ENCODE measurements at regions not wholly inside any gene's neighbourhood (a gene's known extent, or its start where the extent isn't known, plus 50 kb on each side); places are given as distances from the start of the nearest gene placed in this dataset.

- intact Hi-C loops (cut with DNase I) = no loop called here
- Histone ChIP-seq H3K36me3 (no peaks in the 10 kb centered on the region), H3K27ac (replicated peaks in 1 of 4) (no peak overlapping the region), H3K27me3 (no peaks in the 10 kb centered on the region), H3K9me3 (peaks cover 0 to 31% (median 19%) of the 10 kb centered on the region in 4 donors), H3K4me3 (no peak overlapping the region), H3K4me1 (no peaks in the 10 kb centered on the region)
- DNase-seq (ENCODE audit: extremely low spot score) = no peak
- TF ChIP-seq POLR2AphosphoS5 (IDR thresholded peaks at IDR 0.05) = no peak
- no peak for TF ChIP-seq POLR2A (IDR thresholded peaks at IDR 0.05; ENCODE audit: low read depth)
- TF ChIP-seq CTCF (IDR thresholded peaks at IDR 0.05) = no peak
- WGBS = 71% methylated on average over 3 of the region's 3 CpGs
Measured at GRCh38 chr21:40997831-40998230, 150.9 kb upstream of the DSCAM start.

DNA sequence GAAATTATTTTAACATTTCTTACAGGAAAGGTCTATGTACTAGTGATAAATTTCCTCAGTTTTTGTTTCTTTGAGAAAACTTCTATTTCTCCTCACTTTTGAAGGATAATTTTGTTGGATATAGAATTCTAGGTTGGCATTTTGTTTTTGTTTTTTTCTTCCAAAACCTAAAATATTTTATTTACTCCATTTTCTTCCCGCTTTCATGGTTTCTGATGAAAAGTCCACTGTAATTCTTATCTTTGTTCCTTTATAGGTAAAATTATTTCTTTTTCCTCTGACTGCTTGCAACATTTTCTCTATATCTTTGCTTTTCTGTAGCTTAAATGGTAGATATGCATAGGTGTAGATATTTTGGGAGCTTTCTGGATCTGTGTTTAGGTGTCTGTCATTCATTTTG is 153.9 kb upstream of the DSCAM start:
- intact Hi-C loops (cut with DNase I) = no loop called here
- TF ChIP-seq POLR2A (IDR thresholded peaks at IDR 0.05; ENCODE audit: low read depth) (no peak), EP300 (IDR thresholded peaks at IDR 0.05) (no peak), POLR2AphosphoS5 (IDR thresholded peaks at IDR 0.05) (no peak), CTCF (IDR thresholded peaks at IDR 0.05) (no peak)
- Histone ChIP-seq H3K4me1 (no peaks in the 10 kb centered on the region), H3K4me3 (no peak overlapping the region), H3K9me3 (peaks cover 0 to 31% (median 19%) of the 10 kb centered on the region in 4 donors), H3K27me3 (no peaks in the 10 kb centered on the region), H3K36me3 (no peaks in the 10 kb centered on the region), H3K27ac (replicated peaks in 1 of 4) (no peak overlapping the region)
- WGBS = 91% methylated on average over 1 of the region's 1 CpG
- DNase-seq (ENCODE audit: extremely low spot score) = no peak

- Histone ChIP-seq H3K27me3 (peaks cover 0 to 26% (median 0%) of the 10 kb centered on the region in 4 donors), H3K4me1 (no peaks in the 10 kb centered on the region), H3K27ac (replicated peaks in 1 of 4) (no peak overlapping the region), H3K36me3 (no peaks in the 10 kb centered on the region), H3K4me3 (no peak overlapping the region), H3K9me3 (peaks cover 0 to 23% (median 1%) of the 10 kb centered on the region in 4 donors)
- intact Hi-C loops (cut with DNase I) = no loop called here
- TF ChIP-seq POLR2AphosphoS5 (IDR thresholded peaks at IDR 0.05) (no peak), CTCF (IDR thresholded peaks at IDR 0.05) (no peak), POLR2A (IDR thresholded peaks at IDR 0.05; ENCODE audit: low read depth) (no peak), EP300 (IDR thresholded peaks at IDR 0.05) (no peak)
- WGBS = 82% methylated on average over 6 of the region's 6 CpGs
- DNase-seq (ENCODE audit: extremely low spot score) = no peak
Measured at GRCh38 chr21:41006636-41007035, 159.7 kb upstream of the DSCAM start.

DNA sequence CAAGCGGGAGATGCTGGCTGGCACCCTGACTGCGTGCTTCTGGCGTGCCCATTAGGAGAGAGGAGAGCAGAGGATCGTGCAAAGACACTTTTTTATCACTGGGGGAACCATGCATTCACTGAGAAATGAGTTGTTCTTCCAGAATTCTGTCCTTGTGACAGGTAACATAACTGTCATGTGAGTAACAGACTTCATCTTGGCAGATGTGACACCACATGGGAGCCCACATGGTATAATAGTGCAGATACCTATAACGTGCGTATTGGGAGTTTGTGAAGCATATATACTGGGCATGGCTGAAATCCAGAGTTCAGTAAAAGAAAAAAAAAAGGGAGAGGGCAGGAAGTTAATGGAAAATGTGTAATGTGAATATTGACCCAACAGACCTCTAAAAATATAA is 159.6 kb upstream of the BACE2 start:
- Histone ChIP-seq H3K4me1 (no peaks in the 10 kb centered on the region), H3K27ac (replicated peaks in 1 of 4) (no peak overlapping the region), H3K9me3 (peaks cover 0 to 15% (median 0%) of the 10 kb centered on the region in 4 donors), H3K36me3 (no peaks in the 10 kb centered on the region), H3K27me3 (peaks cover 0 to 26% (median 0%) of the 10 kb centered on the region in 4 donors), H3K4me3 (no peak overlapping the region)
- no peak for DNase-seq (ENCODE audit: extremely low spot score)
- intact Hi-C loops (cut with DNase I) = no loop called here
- no peak for TF ChIP-seq CTCF (IDR thresholded peaks at IDR 0.05)
- no peak for TF ChIP-seq EP300 (IDR thresholded peaks at IDR 0.05)
- TF ChIP-seq POLR2AphosphoS5 (IDR thresholded peaks at IDR 0.05) = no peak
- no peak for TF ChIP-seq POLR2A (IDR thresholded peaks at IDR 0.05; ENCODE audit: low read depth)
- WGBS = 93% methylated on average over 6 of the region's 6 CpGs

- H3K9me3 ChIP-seq = peaks cover 0 to 15% (median 0%) of the 10 kb centered on the region in 4 donors
- TF ChIP-seq CTCF (IDR thresholded peaks at IDR 0.05) (no peak), EP300 (IDR thresholded peaks at IDR 0.05) (no peak), POLR2AphosphoS5 (IDR thresholded peaks at IDR 0.05) (no peak), POLR2A (IDR thresholded peaks at IDR 0.05; ENCODE audit: low read depth) (no peak)
- intact Hi-C loops (cut with DNase I) = no loop called here
- peaks cover 0 to 26% (median 0%) of the 10 kb centered on the region in 4 donors for H3K27me3 ChIP-seq
- H3K36me3 ChIP-seq = no peaks in the 10 kb centered on the region
- H3K4me1 ChIP-seq = no peaks in the 10 kb centered on the region
- no peak for DNase-seq (ENCODE audit: extremely low spot score)
- 66% methylated on average over 9 of the region's 9 CpGs for WGBS
- H3K4me3 ChIP-seq = no peak overlapping the region
- no peak overlapping the region for H3K27ac ChIP-seq (replicated peaks in 1 of 4)
Measured at GRCh38 chr21:41008974-41009373, 159.0 kb upstream of the BACE2 start.
